Activated CD4-positive, alpha-beta T cell treated with anti-CD3 and anti-CD28 coated beads, Interleukin-2, amount 50 U/mL, for 16 hours (primary cell): ENCODE measurements at regions not wholly inside any gene's neighbourhood (a gene's known extent, or its start where the extent isn't known, plus 50 kb on each side); places are given as distances from the start of the nearest gene placed in this dataset.
"Not testable (repeated sequence)": the region's sequence is repeated elsewhere in the genome, so short reads cannot be mapped to it uniquely, and the experiment has no call there.

ENCODE experiments used
- DNase-seq: peaks from one replicate; pipeline ENCODE4 v3.0.0-alpha.2; 2020

- DNase-seq: not testable (repeated sequence)
Observed at GRCh38 chr1:120941066-120941465, 51.5 kb downstream of the PPIAL4A start.

- not testable (repeated sequence) for DNase-seq
Observed at GRCh38 chr1:120941836-120942217, 52.3 kb downstream of the PPIAL4A start.

- DNase-seq: peak; percentile 90
Observed at GRCh38 chr1:120942218-120942944, 52.8 kb downstream of the PPIAL4A start.

- DNase-seq: not testable (repeated sequence)
Observed at GRCh38 chr1:120942945-120943319, 53.4 kb downstream of the PPIAL4A start.

- DNase-seq: not testable (repeated sequence)
Observed at GRCh38 chr1:120944691-120945090, 55.1 kb downstream of the PPIAL4A start.

- DNase-seq: not testable (repeated sequence)
Observed at GRCh38 chr1:120945122-120945521, 55.6 kb downstream of the PPIAL4A start.

GRCh38 chr1:120947114-120947513 lies 57.5 kb downstream of the PPIAL4A start:
- not testable (repeated sequence) for DNase-seq

- DNase-seq: not testable (repeated sequence)
Observed at GRCh38 chr1:120949724-120950123, 60.2 kb downstream of the PPIAL4A start.

- not testable (repeated sequence) for DNase-seq
Observed at GRCh38 chr1:120950633-120951032, 61.1 kb downstream of the PPIAL4A start.

GRCh38 chr1:120951100-120951499 lies 61.5 kb downstream of the PPIAL4A start:
- not testable (repeated sequence) for DNase-seq

- not testable (repeated sequence) for DNase-seq
Observed at GRCh38 chr1:120952207-120952870, 62.8 kb downstream of the PPIAL4A start.

GRCh38 chr1:120952871-120953265 lies 63.3 kb downstream of the PPIAL4A start:
- not testable (repeated sequence) for DNase-seq

GRCh38 chr1:120954736-120955135 lies 65.2 kb downstream of the PPIAL4A start:
- no peak for DNase-seq

- DNase-seq: not testable (repeated sequence)
Observed at GRCh38 chr1:120955961-120956360, 66.4 kb downstream of the PPIAL4A start.

- not testable (repeated sequence) for DNase-seq
Observed at GRCh38 chr1:120966018-120966417, 76.4 kb downstream of the PPIAL4A start.

- not testable (repeated sequence) for DNase-seq
Observed at GRCh38 chr1:120972863-120973262, 83.3 kb downstream of the PPIAL4A start.

- DNase-seq: not testable (repeated sequence)
Observed at GRCh38 chr1:120973836-120974235, 84.3 kb downstream of the PPIAL4A start.

GRCh38 chr1:120977279-120977678 lies 87.7 kb downstream of the PPIAL4A start:
- not testable (repeated sequence) for DNase-seq

- DNase-seq: not testable (repeated sequence)
Observed at GRCh38 chr1:120981489-120982094, 92.0 kb downstream of the PPIAL4A start.

- DNase-seq: not testable (repeated sequence)
Observed at GRCh38 chr1:120994614-120995013, 105.0 kb downstream of the PPIAL4A start.

- not testable (repeated sequence) for DNase-seq
Observed at GRCh38 chr1:120995025-120995424, 105.5 kb downstream of the PPIAL4A start.

- DNase-seq: not testable (repeated sequence)
Observed at GRCh38 chr1:121001090-121001726, 111.6 kb downstream of the PPIAL4A start.

GRCh38 chr1:121003230-121003629 lies 113.7 kb downstream of the PPIAL4A start:
- not testable (repeated sequence) for DNase-seq
